KMS-11 (cell line): ENCODE measurements at regions not wholly inside any gene's neighbourhood (a gene's known extent, or its start where the extent isn't known, plus 50 kb on each side); places are given as distances from the start of the nearest gene placed in this dataset.

Source experiments
- H2AFZ ChIP-seq: fragments of 200-600 bp; sonication (generic); 2 replicates; pipeline ENCODE4 v1.6.1; 2016; ENCODE audit warnings: antibody characterized with exemption, mixed run types, low read depth
- H3K27ac ChIP-seq: fragments of 200-600 bp; sonication (generic); 2 replicates; pipeline ENCODE4 v1.6.1; 2016; ENCODE audit warnings: mild to moderate bottlenecking, mixed run types
- H3K27me3 ChIP-seq: fragments of 200-600 bp; sonication (generic); 2 replicates; pipeline ENCODE4 v1.6.1; 2017; ENCODE audit warnings: mild to moderate bottlenecking, low read depth, mixed run types, moderate library complexity; ENCODE audit not compliant: insufficient read depth
- H3K36me3 ChIP-seq: fragments of 200-600 bp; sonication (generic); 2 replicates; pipeline ENCODE4 v1.6.1; 2017; ENCODE audit warnings: mild to moderate bottlenecking, mixed run types; ENCODE audit not compliant: insufficient read depth
- H3K4me1 ChIP-seq: fragments of 200-600 bp; sonication (generic); 2 replicates; pipeline ENCODE4 v1.6.1; 2016; ENCODE audit warnings: mild to moderate bottlenecking, low read depth, mixed run types; ENCODE audit not compliant: poor library complexity, severe bottlenecking
- H3K4me2 ChIP-seq: fragments of 200-600 bp; sonication (generic); 2 replicates; pipeline ENCODE4 v1.7.0; 2016; ENCODE audit warnings: mild to moderate bottlenecking, mixed run types
- H3K4me3 ChIP-seq: fragments of 200-600 bp; sonication (generic); IDR thresholded peaks from 2 replicates; pipeline ENCODE4 v1.6.1; 2017; ENCODE audit warnings: low read depth, low read length, mixed read lengths; ENCODE audit not compliant: insufficient read depth
- H3K79me2 ChIP-seq: fragments of 200-600 bp; sonication (generic); 2 replicates; pipeline ENCODE4 v1.6.1; 2016; ENCODE audit warnings: low read depth, mixed run types; ENCODE audit not compliant: insufficient read depth
- H3K9ac ChIP-seq: fragments of 200-600 bp; sonication (generic); 2 replicates; pipeline ENCODE4 v1.6.1; 2016; ENCODE audit warnings: mild to moderate bottlenecking, mixed run types
- H4K20me1 ChIP-seq: fragments of 200-600 bp; sonication (generic); 2 replicates; pipeline ENCODE4 v1.6.1; 2016; ENCODE audit warnings: mild to moderate bottlenecking, mixed run types; ENCODE audit not compliant: insufficient read depth
- CTCF ChIP-seq: fragments of 200-600 bp; sonication (generic); conservative IDR thresholded peaks from 2 replicates; pipeline ENCODE4 v1.6.1; 2017; ENCODE audit warnings: low read depth, mild to moderate bottlenecking, antibody characterized with exemption, low read length, moderate library complexity, mixed read lengths

GRCh38 chr6:143596866-143597265 is 80.9 kb upstream of the PHACTR2 start:
- Histone ChIP-seq H3K9ac (no peak overlapping the region), H2AFZ (no peak overlapping the region), H4K20me1 (no peaks in the 10 kb centered on the region), H3K27me3 (no peaks in the 10 kb centered on the region), H3K27ac (no peak overlapping the region), H3K4me3 (no peak overlapping the region), H3K4me1 (no peaks in the 10 kb centered on the region), H3K4me2 (no peak overlapping the region), H3K36me3 (no peaks in the 10 kb centered on the region), H3K79me2 (no peaks in the 10 kb centered on the region)
- no peak for TF ChIP-seq CTCF

GRCh38 chr6:143595251-143596036 is 82.3 kb upstream of the PHACTR2 start:
- H2AFZ ChIP-seq, result no peak overlapping the region
- no peak overlapping the region for H3K9ac ChIP-seq
- H3K27ac ChIP-seq, result no peak overlapping the region
- no peaks in the 10 kb centered on the region for H3K79me2 ChIP-seq
- H3K4me1 ChIP-seq, result no peaks in the 10 kb centered on the region
- H3K36me3 ChIP-seq, result no peaks in the 10 kb centered on the region
- H3K27me3 ChIP-seq, result no peaks in the 10 kb centered on the region
- no peaks in the 10 kb centered on the region for H4K20me1 ChIP-seq
- H3K4me3 ChIP-seq, result no peak overlapping the region
- H3K4me2 ChIP-seq, result no peak overlapping the region
- no peak for TF ChIP-seq CTCF

GRCh38 chr6:143594647-143595046 is 83.1 kb upstream of the PHACTR2 start:
- Histone ChIP-seq H3K4me1 (no peaks in the 10 kb centered on the region), H3K36me3 (no peaks in the 10 kb centered on the region), H2AFZ (no peak overlapping the region), H4K20me1 (no peaks in the 10 kb centered on the region), H3K9ac (no peak overlapping the region), H3K4me3 (no peak overlapping the region), H3K4me2 (no peak overlapping the region), H3K79me2 (no peaks in the 10 kb centered on the region), H3K27ac (no peak overlapping the region), H3K27me3 (no peaks in the 10 kb centered on the region)
- TF ChIP-seq CTCF, result no peak

- no peaks in the 10 kb centered on the region for H4K20me1 ChIP-seq
These were observed 80.8 kb upstream of the FUCA2 start for GRCh38 chr6:143592335-143592734.

More at GRCh38 chr6:143592335-143592734, 80.8 kb upstream of the FUCA2 start:
- no peak overlapping the region for H3K9ac ChIP-seq
- H3K4me3 ChIP-seq, result no peak overlapping the region
- TF ChIP-seq CTCF, result peak; percentile 55
- H3K27me3 ChIP-seq, result no peaks in the 10 kb centered on the region
- H3K79me2 ChIP-seq, result no peaks in the 10 kb centered on the region
- H3K27ac ChIP-seq, result no peak overlapping the region
- no peaks in the 10 kb centered on the region for H3K36me3 ChIP-seq
- no peaks in the 10 kb centered on the region for H3K4me1 ChIP-seq
- H3K4me2 ChIP-seq, result no peak overlapping the region
- H2AFZ ChIP-seq, result no peak overlapping the region
